Mesenchymal stem cell (in vitro differentiated cells and primary cell): ENCODE measurements at regions not wholly inside any gene's neighbourhood (a gene's known extent, or its start where the extent isn't known, plus 50 kb on each side); places are given as distances from the start of the nearest gene placed in this dataset.
"Not testable (repeated sequence)": the region's sequence is repeated elsewhere in the genome, so short reads cannot be mapped to it uniquely, and the experiment has no call there.

Experiments
- DNase-seq: peaks from one replicate; pipeline ENCODE4 v3.0.0-alpha.2; 2013
- H2AFZ ChIP-seq: one replicate; pipeline ENCODE4 v1.6.1; 2013; ENCODE audit warnings: low read depth, mild to moderate bottlenecking, control low read depth, inconsistent platforms, low read length, moderate library complexity
- H2AK5ac ChIP-seq: 2 replicates; pipeline ENCODE4 v1.6.1; 2013; ENCODE audit warnings: low read length, moderate library complexity, mild to moderate bottlenecking, inconsistent platforms; ENCODE audit not compliant: severe bottlenecking
- H2BK120ac ChIP-seq: one replicate; pipeline ENCODE4 v1.6.1; 2013; ENCODE audit warnings: low read depth, mild to moderate bottlenecking, inconsistent platforms, low read length, moderate library complexity
- H2BK12ac ChIP-seq, 2 experiments: one replicate each; pipeline ENCODE4 v1.6.1; 2013; ENCODE audit warnings: inconsistent platforms in 2 of 2, low read length in 2 of 2, mild to moderate bottlenecking in 2 of 2, moderate library complexity in 2 of 2, control low read depth in 1 of 2
- H2BK15ac ChIP-seq: one replicate; pipeline ENCODE4 v1.6.1; 2013; ENCODE audit warnings: mild to moderate bottlenecking, low read depth, inconsistent platforms; ENCODE audit not compliant: poor library complexity, severe bottlenecking
- H2BK5ac ChIP-seq: 2 replicates; pipeline ENCODE4 v1.6.1; 2013; ENCODE audit warnings: low read depth, mild to moderate bottlenecking, low read length, control low read depth, inconsistent platforms; ENCODE audit not compliant: poor library complexity, severe bottlenecking
- H3K14ac ChIP-seq, 2 experiments: one replicate each; pipeline ENCODE4 v1.6.1; 2013; ENCODE audit warnings: inconsistent platforms in 2 of 2, low read length in 2 of 2, control low read depth in 1 of 2, mild to moderate bottlenecking in 1 of 2, moderate library complexity in 1 of 2
- H3K18ac ChIP-seq, 2 experiments: one replicate each; pipeline ENCODE4 v1.6.1; 2013; ENCODE audit warnings: inconsistent platforms in 2 of 2, low read length in 2 of 2, control low read depth in 1 of 2, low read depth in 1 of 2, mild to moderate bottlenecking in 1 of 2
- H3K23ac ChIP-seq, 2 experiments: one replicate each; pipeline ENCODE4 v1.6.1; 2013; ENCODE audit warnings: inconsistent platforms in 2 of 2, low read length in 2 of 2, mild to moderate bottlenecking in 2 of 2, moderate library complexity in 2 of 2, control low read depth in 1 of 2
- H3K27ac ChIP-seq: 2 replicates; pipeline ENCODE4 v1.5.1; 2013; ENCODE audit warnings: mild to moderate bottlenecking, moderate library complexity, low read length, control low read depth, inconsistent platforms; ENCODE audit not compliant: poor library complexity, severe bottlenecking
- H3K27me3 ChIP-seq, 2 experiments: 2 replicates each; pipeline versions ENCODE4 v1.6.1 to v1.7.0; 2013; ENCODE audit warnings: low read length in 2 of 2, mild to moderate bottlenecking in 2 of 2, moderate library complexity in 2 of 2, control low read depth in 1 of 2, inconsistent platforms in 1 of 2; ENCODE audit not compliant: control insufficient read depth in 1 of 2, insufficient read depth in 1 of 2
- H3K36me3 ChIP-seq, 2 experiments: 2 replicates each; pipeline versions ENCODE4 v1.6.1 to v1.7.0; 2013; ENCODE audit warnings: low read length in 2 of 2, control low read depth in 1 of 2, inconsistent platforms in 1 of 2, low read depth in 1 of 2, mild to moderate bottlenecking in 1 of 2; ENCODE audit not compliant: insufficient read depth in 2 of 2, control insufficient read depth in 1 of 2
- H3K4ac ChIP-seq, 2 experiments: one replicate each; pipeline ENCODE4 v1.6.1; 2013; ENCODE audit warnings: inconsistent platforms in 2 of 2, low read length in 2 of 2, mild to moderate bottlenecking in 2 of 2, moderate library complexity in 2 of 2, control low read depth in 1 of 2, low read depth in 1 of 2
- H3K4me1 ChIP-seq: 2 replicates; pipeline ENCODE4 v1.6.1; 2013; ENCODE audit warnings: low read depth, low read length, control low read depth; ENCODE audit not compliant: control insufficient read depth, insufficient read depth
- H3K4me2 ChIP-seq: 2 replicates; pipeline ENCODE4 v1.6.1; 2013; ENCODE audit warnings: low read length, mild to moderate bottlenecking, inconsistent platforms; ENCODE audit not compliant: poor library complexity, severe bottlenecking
- H3K4me3 ChIP-seq, 2 experiments: 2 replicates each; pipeline versions ENCODE4 v1.5.1 to v1.7.0; 2013; ENCODE audit warnings: low read length in 2 of 2, mild to moderate bottlenecking in 2 of 2, control low read depth in 1 of 2, low read depth in 1 of 2; ENCODE audit not compliant: insufficient read depth in 1 of 2
- H3K79me1 ChIP-seq: replicated peaks from 2 replicates; pipeline ENCODE4 v1.6.1; 2013; ENCODE audit warnings: mild to moderate bottlenecking, control low read depth, low read length, inconsistent platforms; ENCODE audit not compliant: poor library complexity, severe bottlenecking
- H3K9ac ChIP-seq: 2 replicates; pipeline ENCODE4 v1.7.0; 2013; ENCODE audit warnings: mild to moderate bottlenecking, low read length, moderate library complexity
- H3K9me3 ChIP-seq: 2 replicates; pipeline ENCODE4 v1.7.0; 2013; ENCODE audit warnings: mild to moderate bottlenecking, low read length; ENCODE audit not compliant: control insufficient read depth
- H4K8ac ChIP-seq: one replicate; pipeline ENCODE4 v1.6.1; 2013; ENCODE audit warnings: inconsistent platforms, mild to moderate bottlenecking, low read length, moderate library complexity
- H4K91ac ChIP-seq: one replicate; pipeline ENCODE4 v1.6.1; 2013; ENCODE audit warnings: mild to moderate bottlenecking, low read length, inconsistent platforms
- WGBS: methylation state at CpG from one replicate; pipeline ENCODE4 v1.1.7; 2013; ENCODE audit warnings: mixed read lengths; 5-methylcytosine and 5-hydroxymethylcytosine counted together

- Histone ChIP-seq H3K23ac (no peak overlapping the region), H2BK15ac (no peak overlapping the region), H2BK120ac (no peak overlapping the region), H4K91ac (no peak overlapping the region), H3K9me3 (peaks cover 54% of the 10 kb centered on the region), H3K79me1 (no peaks in the 10 kb centered on the region), H2AK5ac (no peak overlapping the region), H3K36me3 (no peaks in the 10 kb centered on the region), H3K27me3 (no peaks in the 10 kb centered on the region), H2BK12ac (no peak overlapping the region), H3K4me2 (no peak overlapping the region), H3K4ac (no peak overlapping the region), H2BK5ac (no peak overlapping the region), H2AFZ (no peak overlapping the region), H3K18ac (no peak overlapping the region), H3K4me1 (no peaks in the 10 kb centered on the region), H3K14ac (no peak overlapping the region), H3K9ac (no peak overlapping the region), H4K8ac (no peak overlapping the region), H3K27ac (no peak overlapping the region), H3K4me3 (no peak overlapping the region)
- no peak for DNase-seq
These were observed 78.8 kb upstream of the PCSK5 start for GRCh38 chr9:75811692-75812091.

- Histone ChIP-seq H2BK120ac (no peak overlapping the region), H3K4me1 (no peaks in the 10 kb centered on the region), H4K8ac (no peak overlapping the region), H3K4me2 (no peak overlapping the region), H2BK12ac (no peak overlapping the region), H2AK5ac (no peak overlapping the region), H3K36me3 (no peaks in the 10 kb centered on the region), H3K14ac (no peak overlapping the region), H4K91ac (no peak overlapping the region), H2BK5ac (no peak overlapping the region), H3K4ac (no peak overlapping the region), H3K4me3 (no peak overlapping the region), H3K79me1 (no peaks in the 10 kb centered on the region), H2AFZ (no peak overlapping the region), H3K18ac (no peak overlapping the region), H3K27me3 (no peaks in the 10 kb centered on the region), H2BK15ac (no peak overlapping the region), H3K23ac (no peak overlapping the region), H3K9ac (no peak overlapping the region), H3K9me3 (peaks cover 54% of the 10 kb centered on the region), H3K27ac (no peak overlapping the region)
- peak; percentile 2 for DNase-seq
- WGBS = no CpG with 5 or more reads among the region's 2 CpGs
These were observed 78.3 kb upstream of the PCSK5 start for GRCh38 chr9:75812141-75812540.

- no peak overlapping the region for H3K4me2 ChIP-seq
- no peak overlapping the region for H2AFZ ChIP-seq
- no peaks in the 10 kb centered on the region for H3K4me1 ChIP-seq
- no peak overlapping the region for H2BK12ac ChIP-seq
- H3K27me3 ChIP-seq = no peaks in the 10 kb centered on the region
- no peak overlapping the region for H4K8ac ChIP-seq
- H2AK5ac ChIP-seq = no peak overlapping the region
- H3K9ac ChIP-seq = no peak overlapping the region
- no peak overlapping the region for H4K91ac ChIP-seq
- H3K23ac ChIP-seq = no peak overlapping the region
- peak; percentile 41 for DNase-seq
- H3K36me3 ChIP-seq = no peaks in the 10 kb centered on the region
- no peak overlapping the region for H3K14ac ChIP-seq
- H2BK120ac ChIP-seq = no peak overlapping the region
- H3K4me3 ChIP-seq = no peak overlapping the region
- H3K27ac ChIP-seq = no peak overlapping the region
- no peak overlapping the region for H2BK15ac ChIP-seq
- no peak overlapping the region for H2BK5ac ChIP-seq
- H3K79me1 ChIP-seq = no peaks in the 10 kb centered on the region
- no peak overlapping the region for H3K4ac ChIP-seq
- H3K9me3 ChIP-seq = peaks cover 57% of the 10 kb centered on the region
- no peak overlapping the region for H3K18ac ChIP-seq
These were observed 75.8 kb upstream of the PCSK5 start for GRCh38 chr9:75814667-75815066.

GRCh38 chr9:75820471-75821115 lies 69.9 kb upstream of the PCSK5 start:
- H3K4me1 ChIP-seq, H3K79me1 ChIP-seq, H3K18ac ChIP-seq, H2AFZ ChIP-seq, H3K4ac ChIP-seq, H2BK5ac ChIP-seq, DNase-seq, H2BK12ac ChIP-seq, H3K4me3 ChIP-seq, H3K9me3 ChIP-seq, H4K8ac ChIP-seq, H3K9ac ChIP-seq, H3K36me3 ChIP-seq, H2BK120ac ChIP-seq, H3K14ac ChIP-seq, H2AK5ac ChIP-seq, H3K27me3 ChIP-seq, H2BK15ac ChIP-seq, H4K91ac ChIP-seq, H3K4me2 ChIP-seq, H3K27ac ChIP-seq, H3K23ac ChIP-seq: not testable (repeated sequence)
- 87% methylated on average over 2 of the region's 2 CpGs for WGBS
